ENCODE measurements at regions not wholly inside any gene's neighbourhood (a gene's known extent, or its start where the extent isn't known, plus 50 kb on each side); places are given as distances from the start of the nearest gene placed in this dataset.
"Not testable (repeated sequence)": the region's sequence is repeated elsewhere in the genome, so short reads cannot be mapped to it uniquely, and the experiment has no call there.

- DNase-seq, result no peak
Observed at GRCh38 chr4:138609943-138610350, 367.8 kb upstream of the SLC7A11 start.

DNA sequence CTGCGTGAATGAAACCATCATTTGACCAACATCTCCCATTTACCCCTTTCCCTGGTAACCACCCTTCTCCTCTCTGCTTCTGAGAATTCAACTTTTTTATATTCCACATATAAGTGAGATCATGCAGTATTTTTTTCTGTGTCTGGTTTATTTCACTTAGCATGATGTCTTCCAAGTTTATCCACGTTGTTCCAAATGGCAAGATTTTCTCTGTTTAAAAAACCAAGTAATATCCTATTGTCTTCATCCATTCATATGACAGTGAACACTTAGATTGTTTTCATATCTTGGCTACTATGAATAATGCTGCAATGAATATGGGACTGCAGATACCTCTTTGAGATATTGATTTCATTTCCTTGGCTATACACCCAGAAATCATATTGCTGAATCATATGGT is 362.4 kb upstream of the SLC7A11 start:
- DNase-seq, result no peak

DNA sequence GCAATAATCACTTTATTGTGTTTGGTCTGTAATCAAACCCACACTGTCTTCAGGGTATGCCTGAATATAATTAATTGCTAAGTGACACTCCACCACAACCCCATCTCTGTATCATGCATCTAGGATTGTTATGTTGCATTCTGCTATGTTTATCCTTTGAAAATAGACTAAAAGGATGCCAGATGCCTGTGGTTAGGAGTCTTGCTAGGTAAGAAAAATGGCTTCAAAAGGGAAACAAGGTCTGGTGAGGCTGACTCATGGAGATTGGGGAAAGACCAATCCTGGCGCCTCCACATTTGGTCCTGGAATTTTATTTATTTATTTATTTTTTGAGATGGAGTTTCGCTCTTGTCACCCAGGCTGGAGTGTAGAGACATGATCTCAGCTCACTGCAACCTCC is 360.5 kb upstream of the SLC7A11 start:
- DNase-seq, result no peak

DNA sequence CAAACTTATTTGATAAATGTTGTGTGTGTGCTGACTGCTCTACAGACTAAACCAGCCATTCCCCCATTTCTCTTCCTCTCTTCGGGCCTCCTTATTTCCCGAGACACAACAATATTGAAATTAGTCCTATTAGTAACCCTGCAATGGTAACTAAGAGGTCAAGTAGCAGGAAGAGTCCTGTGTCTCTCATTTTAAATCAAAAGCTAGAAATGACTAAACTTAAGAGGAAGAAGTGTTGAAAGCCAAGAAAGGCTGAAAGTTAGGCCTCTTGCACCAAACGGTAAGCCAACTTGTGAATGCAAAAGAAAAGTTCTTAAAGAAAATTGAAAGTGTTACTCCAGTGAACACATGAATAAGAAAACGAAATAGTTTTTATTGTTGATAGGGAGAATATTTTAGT is 357.8 kb upstream of the SLC7A11 start:
- DNase-seq, result no peak

- no peak for DNase-seq
Observed at GRCh38 chr4:138598226-138598625, 356.1 kb upstream of the SLC7A11 start.

GRCh38 chr4:138596896-138597295 is 354.7 kb upstream of the SLC7A11 start:
- DNase-seq, result no peak

GRCh38 chr4:138595731-138596460 is 353.7 kb upstream of the SLC7A11 start:
- no peak for DNase-seq

DNA sequence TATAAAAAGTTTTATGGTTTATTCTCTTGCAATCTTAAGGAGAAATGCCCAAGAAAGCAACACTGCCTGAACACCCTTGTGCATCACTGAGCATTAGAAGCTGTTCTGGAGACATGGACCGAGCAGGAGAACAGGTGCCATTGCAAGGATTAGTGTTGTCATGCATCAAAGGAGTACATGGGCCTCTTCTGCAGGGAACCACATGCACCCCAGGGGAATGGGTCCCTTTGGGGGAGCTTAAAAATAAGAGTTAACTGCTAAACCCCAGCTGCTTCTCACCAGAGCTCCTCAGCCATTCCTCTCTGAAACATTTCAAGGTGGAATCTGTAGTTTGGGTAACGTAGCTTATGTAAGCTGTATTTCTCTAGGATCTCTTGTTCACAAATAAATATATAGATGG is 353.0 kb upstream of the SLC7A11 start:
- DNase-seq, result no peak

- no peak for DNase-seq
Observed at GRCh38 chr4:138592796-138593195, 350.6 kb upstream of the SLC7A11 start.

DNA sequence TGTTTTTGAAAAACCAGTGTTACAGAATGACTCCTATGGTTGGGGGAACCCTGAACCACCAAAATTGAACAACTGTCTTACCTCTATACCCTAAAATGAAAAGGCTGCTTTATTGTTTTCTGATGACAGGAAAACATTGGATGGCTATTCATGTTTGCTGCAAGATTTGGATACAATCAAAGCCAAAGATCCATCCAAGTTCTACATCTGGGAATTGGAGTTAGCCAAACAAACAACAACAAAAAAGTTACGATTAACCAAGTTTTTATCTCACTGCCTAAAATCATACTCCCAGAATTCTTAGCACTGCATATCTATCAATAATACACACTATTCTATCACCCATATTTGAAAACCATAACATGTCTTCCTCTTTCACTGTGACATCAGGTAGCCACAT is 349.7 kb upstream of the SLC7A11 start:
- no peak for DNase-seq

- DNase-seq, result no peak
Observed at GRCh38 chr4:138588501-138588900, 346.4 kb upstream of the SLC7A11 start.

DNA sequence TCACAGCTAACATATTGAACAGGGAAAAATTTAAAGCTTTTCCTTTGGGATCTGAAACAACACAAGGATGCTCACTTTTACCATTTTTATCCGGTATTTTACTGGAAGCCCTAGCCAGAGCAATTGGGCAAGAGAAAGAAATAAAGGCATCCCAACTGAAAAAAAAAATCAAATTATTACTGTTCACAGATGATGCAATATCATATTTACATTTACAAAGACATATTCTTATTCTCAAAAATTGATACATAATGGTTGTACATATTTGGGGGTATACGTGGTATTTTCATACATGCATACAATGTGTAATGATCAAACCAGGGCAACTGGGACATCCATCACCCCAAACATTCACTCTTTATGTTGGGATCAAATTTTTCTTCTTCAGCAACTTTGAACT is 337.0 kb upstream of the SLC7A11 start:
- no peak for DNase-seq

DNA sequence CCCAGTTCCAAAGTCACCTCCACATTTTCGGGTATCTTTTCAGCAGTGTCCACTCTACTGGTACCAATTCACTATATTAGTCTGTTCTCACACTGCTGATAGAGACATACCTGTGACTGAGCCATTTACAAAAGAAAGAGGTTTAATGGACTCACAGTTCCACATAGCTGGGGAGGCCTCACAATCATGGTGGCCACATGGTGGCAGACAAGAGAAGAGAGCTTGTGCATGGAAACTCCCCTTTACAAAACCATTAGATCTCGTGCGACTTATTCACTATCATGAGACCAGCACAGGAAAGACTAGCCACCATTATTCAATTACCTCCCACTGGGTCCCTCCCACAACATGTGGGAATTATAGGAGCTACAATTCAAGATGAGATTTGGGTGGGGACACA is 335.7 kb upstream of the SLC7A11 start:
- not testable (repeated sequence) for DNase-seq

- no peak for DNase-seq
Observed at GRCh38 chr4:138577145-138577544, 335.0 kb upstream of the SLC7A11 start.

DNA sequence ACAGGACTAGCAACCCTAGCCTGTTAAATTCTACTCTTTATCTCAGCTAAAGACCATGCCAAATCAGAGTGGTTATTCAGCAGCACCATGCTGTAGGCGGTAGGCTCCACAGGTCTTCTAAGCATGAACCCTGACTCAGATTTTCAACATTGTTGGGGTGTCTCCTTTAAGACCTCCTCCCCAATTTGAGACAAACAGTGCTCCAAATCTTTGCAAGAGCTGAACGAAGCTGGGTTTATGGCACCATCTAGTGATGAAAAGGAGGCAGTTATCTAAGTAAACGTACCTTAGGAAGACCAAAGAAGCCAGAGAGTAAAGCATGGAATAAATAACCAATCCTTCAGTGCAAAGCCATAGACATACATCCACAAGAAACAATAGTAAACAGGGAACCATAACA is 334.5 kb upstream of the SLC7A11 start:
- no peak for DNase-seq

DNA sequence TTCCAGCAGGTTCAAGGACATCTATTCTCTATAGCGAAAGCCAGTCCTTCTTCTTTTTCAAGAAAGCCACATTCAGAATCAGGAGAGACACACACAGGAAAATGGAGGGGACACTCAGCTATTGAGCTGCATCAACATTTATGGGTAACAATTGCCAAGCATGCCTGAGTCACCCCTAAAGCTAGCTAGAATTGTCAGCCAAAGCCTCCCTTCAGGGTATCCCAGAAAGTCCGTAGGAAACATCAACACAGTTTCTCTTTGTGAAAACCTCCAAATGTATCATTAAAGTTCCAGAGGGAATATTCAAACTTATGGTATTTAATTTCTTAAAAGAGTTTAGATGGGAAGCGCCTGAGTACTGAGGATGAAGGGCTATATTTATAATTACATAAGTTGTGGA is 331.1 kb upstream of the SLC7A11 start:
- DNase-seq, result no peak

GRCh38 chr4:138572007-138572406 is 329.9 kb upstream of the SLC7A11 start:
- DNase-seq, result no peak

DNA sequence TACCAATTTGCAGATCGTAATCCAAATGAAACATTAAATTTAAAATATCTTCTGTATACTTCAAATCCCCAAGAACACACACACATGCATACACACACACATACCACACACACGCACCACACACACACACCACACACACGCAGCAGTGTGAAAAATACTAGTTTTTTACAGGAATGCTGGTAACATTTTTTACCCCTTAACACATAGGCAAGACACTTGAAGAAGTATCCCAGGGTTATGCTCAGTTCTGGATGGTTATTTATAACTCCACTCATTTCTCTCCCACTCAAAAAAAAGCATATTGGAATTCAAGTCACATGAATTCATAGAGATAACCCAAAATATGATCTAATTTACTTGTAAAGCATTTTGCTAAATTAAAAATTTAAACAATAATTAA is 325.5 kb upstream of the SLC7A11 start:
- DNase-seq, result no peak

DNA sequence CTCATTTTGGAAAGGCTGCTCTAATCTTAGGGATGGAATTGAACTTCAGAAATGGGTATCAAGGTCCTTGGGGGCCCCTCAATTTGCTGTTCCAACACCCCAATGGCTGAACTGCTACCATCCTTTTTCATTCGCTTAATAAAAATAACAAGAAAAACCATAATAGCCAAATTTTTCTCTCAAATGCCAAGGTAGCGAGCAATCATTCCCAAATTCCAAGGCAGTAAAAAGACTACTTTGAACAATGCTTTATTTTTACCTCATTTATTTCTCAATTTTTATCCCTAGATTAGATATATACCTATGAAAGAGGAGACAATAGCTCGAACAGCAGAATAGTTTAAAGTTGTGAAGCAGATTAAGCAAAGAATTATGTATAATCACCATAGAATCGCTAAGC is 323.4 kb upstream of the SLC7A11 start:
- DNase-seq, result no peak

- no peak for DNase-seq
Observed at GRCh38 chr4:138562544-138562991, 320.4 kb upstream of the SLC7A11 start.

DNA sequence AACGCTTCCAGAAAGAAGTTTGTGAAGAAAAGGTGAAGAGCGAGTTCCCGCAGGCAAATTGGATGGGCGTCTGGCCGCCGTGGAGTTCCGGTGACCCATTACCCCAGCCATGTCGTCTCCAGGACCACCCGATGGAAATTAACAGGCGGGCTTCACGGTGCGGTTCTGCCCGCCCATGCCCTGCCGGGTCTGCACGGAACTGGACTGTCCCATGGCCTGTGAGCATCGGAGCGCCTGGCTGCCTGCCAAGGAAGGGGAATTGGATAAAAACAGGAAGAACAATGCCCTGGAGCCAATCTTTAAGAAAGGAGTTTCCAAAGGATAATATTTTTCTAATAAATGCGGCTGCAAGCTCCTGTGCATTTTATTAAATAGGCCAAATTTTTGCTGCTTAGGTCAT is 319.8 kb upstream of the SLC7A11 start:
- DNase-seq, result no peak

- DNase-seq, result no peak
Observed at GRCh38 chr4:138561276-138561880, 319.2 kb upstream of the SLC7A11 start.

GRCh38 chr4:138560448-138560847 is 318.3 kb upstream of the SLC7A11 start:
- DNase-seq, result no peak

DNA sequence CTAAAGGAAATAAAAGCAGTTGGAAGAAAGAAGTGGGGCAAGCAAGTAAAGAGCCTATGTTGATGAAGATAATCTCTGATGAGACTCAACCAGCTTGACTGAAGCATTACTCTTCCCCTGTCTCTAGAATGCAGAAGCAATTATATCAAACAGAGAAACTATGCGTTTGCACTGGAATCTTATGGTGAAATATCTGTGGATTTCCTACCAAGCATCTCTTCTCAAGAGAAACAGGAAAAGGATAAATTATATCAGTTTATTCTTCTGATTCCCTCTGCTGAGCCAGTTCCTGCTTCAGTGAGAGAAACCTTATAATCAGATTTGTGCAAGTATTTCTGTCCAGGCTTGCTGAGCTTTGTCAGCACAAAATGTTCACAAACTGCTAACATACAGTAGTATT is 316.7 kb upstream of the SLC7A11 start:
- no peak for DNase-seq

GRCh38 chr4:138555584-138555983 is 313.4 kb upstream of the SLC7A11 start:
- DNase-seq, result no peak

Data from effector CD4-positive, alpha-beta T cell (primary cell).